Neuronal stem cell (in vitro differentiated cells): ENCODE measurements at regions not wholly inside any gene's neighbourhood (a gene's known extent, or its start where the extent isn't known, plus 50 kb on each side); places are given as distances from the start of the nearest gene placed in this dataset.

Source experiments
- DNase-seq: peaks from one replicate; pipeline ENCODE4 v3.0.0-alpha.2; 2013; ENCODE audit warnings: low spot score
- H2AFZ ChIP-seq: one replicate; pipeline ENCODE4 v1.6.1; 2013; ENCODE audit warnings: mild to moderate bottlenecking, low read length, inconsistent platforms
- H2AK5ac ChIP-seq: 2 replicates; pipeline ENCODE4 v1.6.1; 2013; ENCODE audit warnings: low read depth, mild to moderate bottlenecking, inconsistent platforms, low read length, moderate library complexity, mixed read lengths
- H2BK120ac ChIP-seq: 2 replicates; pipeline ENCODE4 v1.6.1; 2013; ENCODE audit warnings: low read depth, mild to moderate bottlenecking, inconsistent platforms, low read length, moderate library complexity, mixed read lengths
- H2BK12ac ChIP-seq: one replicate; pipeline ENCODE4 v1.6.1; 2013; ENCODE audit warnings: low read length, inconsistent platforms
- H2BK15ac ChIP-seq: 2 replicates; pipeline ENCODE4 v1.6.1; 2013; ENCODE audit warnings: mild to moderate bottlenecking, low read length, inconsistent platforms, mixed read lengths
- H2BK5ac ChIP-seq: one replicate; pipeline ENCODE4 v1.6.1; 2013; ENCODE audit warnings: inconsistent platforms, mild to moderate bottlenecking, low read length, moderate library complexity
- H3K14ac ChIP-seq: one replicate; pipeline ENCODE4 v1.6.1; 2013; ENCODE audit warnings: low read length, inconsistent platforms
- H3K18ac ChIP-seq: 2 replicates; pipeline ENCODE4 v1.6.1; 2013; ENCODE audit warnings: low read length, inconsistent platforms
- H3K23ac ChIP-seq: 2 replicates; pipeline ENCODE4 v1.6.1; 2013; ENCODE audit warnings: low read depth, mild to moderate bottlenecking, mixed read lengths, low read length, inconsistent platforms; ENCODE audit not compliant: poor library complexity
- H3K27ac ChIP-seq: replicated peaks from 3 replicates; pipeline ENCODE4 v1.5.1; 2013; ENCODE audit warnings: low read length, inconsistent platforms
- H3K27me3 ChIP-seq, 3 experiments: 2 replicates each; pipeline ENCODE4 v1.6.1; 2013; ENCODE audit warnings: low read length in 3 of 3, mild to moderate bottlenecking in 2 of 3, inconsistent platforms in 1 of 3, low read depth in 1 of 3, mixed read lengths in 1 of 3, moderate library complexity in 1 of 3; ENCODE audit not compliant: control insufficient read depth in 3 of 3, insufficient read depth in 3 of 3
- H3K36me3 ChIP-seq, 2 donors: replicated peaks in 1 of 2; 2 replicates each; pipeline ENCODE4 v1.6.1; 2013; ENCODE audit warnings: low read length in 2 of 2; ENCODE audit not compliant: control insufficient read depth in 2 of 2, insufficient read depth in 2 of 2
- H3K4ac ChIP-seq: 2 replicates; pipeline ENCODE4 v1.6.1; 2013; ENCODE audit warnings: inconsistent platforms, mild to moderate bottlenecking, low read length, moderate library complexity
- H3K4me1 ChIP-seq, 2 donors: 1 replicate in 1 of 2; 2 replicates in 1 of 2; pipeline ENCODE4 v1.6.1; 2013; ENCODE audit warnings: low read length in 2 of 2, low read depth in 1 of 2; ENCODE audit not compliant: control insufficient read depth in 2 of 2, insufficient read depth in 1 of 2
- H3K4me2 ChIP-seq: one replicate; pipeline ENCODE4 v1.6.1; 2013; ENCODE audit warnings: mild to moderate bottlenecking, low read length, inconsistent platforms; ENCODE audit not compliant: insufficient read depth, poor library complexity, severe bottlenecking
- H3K4me3 ChIP-seq, 2 donors: 2 replicates each; pipeline ENCODE4 v1.5.1; 2013; ENCODE audit warnings: low read length in 2 of 2, mild to moderate bottlenecking in 2 of 2, inconsistent platforms in 1 of 2, moderate library complexity in 1 of 2
- H3K79me1 ChIP-seq: one replicate; pipeline ENCODE4 v1.6.1; 2013; ENCODE audit warnings: low read depth, mild to moderate bottlenecking, inconsistent platforms, low read length, moderate library complexity
- H3K9ac ChIP-seq: one replicate; pipeline ENCODE4 v1.6.1; 2013; ENCODE audit warnings: mild to moderate bottlenecking, low read depth, low read length, inconsistent platforms; ENCODE audit not compliant: poor library complexity
- H3K9me3 ChIP-seq, 2 donors: replicated peaks in 1 of 2; 2 replicates each; pipeline versions ENCODE3 to v1.6.1; 2013; ENCODE audit warnings: low read length in 2 of 2, mild to moderate bottlenecking in 2 of 2, inconsistent platforms in 1 of 2, low read depth in 1 of 2, mixed read lengths in 1 of 2, moderate library complexity in 1 of 2; ENCODE audit not compliant: control insufficient read depth in 2 of 2, insufficient read depth in 1 of 2
- H4K8ac ChIP-seq: one replicate; pipeline ENCODE4 v1.6.1; 2013; ENCODE audit warnings: low read depth, mild to moderate bottlenecking, inconsistent platforms, low read length, moderate library complexity
- H4K91ac ChIP-seq: one replicate; pipeline ENCODE4 v1.6.1; 2013; ENCODE audit warnings: low read length, low read depth, mild to moderate bottlenecking, inconsistent platforms; ENCODE audit not compliant: poor library complexity
- WGBS, 2 donors: extraction: QIAGEN DNeasy Blood & Tissue Kit; methylation state at CpG; one replicate each; pipeline ENCODE4 v1.1.7; 2013; ENCODE audit warnings: missing lambda C conversion rate in 2 of 2, mixed read lengths in 1 of 2; ENCODE audit not compliant: insufficient read length in 2 of 2, insufficient replicate concordance in 1 of 2; ENCODE audit errors: extremely low coverage in 2 of 2; 5-methylcytosine and 5-hydroxymethylcytosine counted together

DNA sequence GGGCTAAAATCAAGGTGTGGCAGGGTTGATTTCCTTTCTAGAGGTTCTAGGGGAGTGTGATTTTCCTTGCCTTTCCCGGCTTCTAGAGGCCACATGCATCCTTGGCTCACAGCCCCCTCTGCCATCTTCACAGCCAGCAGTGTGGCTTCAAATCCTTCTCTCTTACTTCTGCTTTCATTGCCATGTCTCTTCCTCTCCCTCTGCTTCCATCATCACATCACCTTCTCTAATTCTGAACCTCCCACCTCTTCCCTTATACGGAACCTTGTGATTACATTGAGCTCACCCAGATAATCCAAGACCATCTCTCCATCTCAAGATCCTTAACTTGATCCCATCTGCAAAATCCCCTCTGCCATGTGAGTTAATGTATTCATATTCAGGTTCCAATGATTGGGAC, 56.2 kb upstream of the RMDN2 start:
- peaks cover 2 to 3% of the 10 kb centered on the region in 2 donors for H3K4me1 ChIP-seq
- no peaks in the 10 kb centered on the region for H3K79me1 ChIP-seq
- no peak overlapping the region for H3K18ac ChIP-seq
- H3K4ac ChIP-seq = no peak overlapping the region
- H2BK5ac ChIP-seq = no peak overlapping the region
- H4K8ac ChIP-seq = no peak overlapping the region
- no peak overlapping the region for H3K14ac ChIP-seq
- peaks cover 0 to 6% (median 0%) of the 10 kb centered on the region in 3 experiments for H3K27me3 ChIP-seq
- peaks cover 0 to 2% of the 10 kb centered on the region in 2 donors for H3K9me3 ChIP-seq
- no peak overlapping the region for H3K27ac ChIP-seq
- H3K4me2 ChIP-seq = no peak overlapping the region
- DNase-seq = no peak
- H4K91ac ChIP-seq = no peak overlapping the region
- no peak overlapping the region for H3K4me3 ChIP-seq
- H2BK12ac ChIP-seq = no peak overlapping the region
- no peak overlapping the region for H2BK120ac ChIP-seq
- no peak overlapping the region for H2AK5ac ChIP-seq
- H2AFZ ChIP-seq = no peak overlapping the region
- no peak overlapping the region for H3K23ac ChIP-seq
- WGBS, 2 donors = no CpG with 5 or more reads among the region's 2 CpGs
- no peak overlapping the region for H2BK15ac ChIP-seq
- no peaks in the 10 kb centered on the region for H3K36me3 ChIP-seq
- no peak overlapping the region for H3K9ac ChIP-seq

DNA sequence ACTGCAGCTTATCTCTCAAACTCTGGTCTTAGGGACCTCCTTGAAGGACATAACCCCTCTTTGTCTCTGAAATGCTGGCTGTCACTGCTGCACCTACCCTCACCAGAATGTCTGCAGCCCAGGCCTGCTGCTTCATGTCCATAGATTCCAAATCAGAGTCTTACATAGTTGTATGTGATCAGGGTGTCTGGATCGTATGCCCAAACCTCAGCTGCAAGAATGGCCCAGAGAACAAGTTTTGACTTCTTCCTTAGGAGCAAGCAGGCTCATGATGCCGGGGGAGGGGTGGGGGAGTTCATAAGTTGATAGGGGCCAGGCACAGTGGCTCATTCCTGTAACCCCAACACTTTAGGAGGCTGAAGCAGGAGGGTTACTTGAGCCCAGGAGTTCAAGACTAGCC, 55.8 kb upstream of the RMDN2 start:
- no CpG with 5 or more reads among the region's 2 CpGs for WGBS, 2 donors
- Histone ChIP-seq H2BK5ac (no peak overlapping the region), H2AFZ (no peak overlapping the region), H3K4ac (no peak overlapping the region), H4K91ac (no peak overlapping the region), H3K23ac (no peak overlapping the region), H3K36me3 (no peaks in the 10 kb centered on the region), H4K8ac (no peak overlapping the region), H3K4me2 (no peak overlapping the region), H3K27me3 (peaks cover 0 to 6% (median 0%) of the 10 kb centered on the region in 3 experiments), H2BK12ac (no peak overlapping the region), H2BK120ac (no peak overlapping the region), H3K4me1 (peaks cover 2 to 3% of the 10 kb centered on the region in 2 donors), H3K9ac (no peak overlapping the region), H2BK15ac (no peak overlapping the region), H3K9me3 (peaks cover 0 to 2% of the 10 kb centered on the region in 2 donors), H3K18ac (no peak overlapping the region), H3K4me3 (no peak overlapping the region), H3K79me1 (no peaks in the 10 kb centered on the region), H2AK5ac (no peak overlapping the region), H3K27ac (no peak overlapping the region), H3K14ac (no peak overlapping the region)
- no peak for DNase-seq

DNA sequence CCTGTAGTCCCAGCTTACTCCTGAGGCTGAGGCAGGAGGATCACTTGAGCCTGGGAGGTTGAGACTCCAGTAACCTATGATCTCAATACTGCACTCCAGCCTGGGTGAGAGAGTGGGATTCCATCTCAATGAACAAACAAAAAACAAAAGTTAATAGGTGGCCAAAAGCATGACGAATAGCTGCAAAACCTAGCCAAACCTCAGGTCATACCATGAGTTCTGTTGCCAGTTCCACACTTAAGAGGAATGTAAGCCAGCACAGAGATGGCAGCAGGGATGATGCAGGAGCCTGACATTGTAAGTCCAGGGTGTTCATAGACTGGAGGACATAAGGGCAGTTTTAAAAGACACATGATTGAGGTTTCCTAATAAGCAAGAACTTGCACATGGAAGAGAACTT, 55.3 kb upstream of the RMDN2 start:
- H2AFZ ChIP-seq = no peak overlapping the region
- H3K27me3 ChIP-seq = peaks cover 0 to 6% (median 0%) of the 10 kb centered on the region in 3 experiments
- no peak overlapping the region for H3K23ac ChIP-seq
- no peak overlapping the region for H3K18ac ChIP-seq
- H3K4me3 ChIP-seq = no peak overlapping the region
- H2AK5ac ChIP-seq = no peak overlapping the region
- peaks cover 2 to 3% of the 10 kb centered on the region in 2 donors for H3K4me1 ChIP-seq
- no peak overlapping the region for H3K9ac ChIP-seq
- H3K36me3 ChIP-seq = no peaks in the 10 kb centered on the region
- no peak overlapping the region for H4K8ac ChIP-seq
- no peak overlapping the region for H3K4me2 ChIP-seq
- no peak overlapping the region for H2BK15ac ChIP-seq
- H3K79me1 ChIP-seq = no peaks in the 10 kb centered on the region
- H4K91ac ChIP-seq = no peak overlapping the region
- WGBS, 2 donors = no CpG with 5 or more reads among the region's 1 CpG
- no peak overlapping the region for H2BK120ac ChIP-seq
- H3K4ac ChIP-seq = no peak overlapping the region
- H3K9me3 ChIP-seq = peaks cover 0 to 6% of the 10 kb centered on the region in 2 donors
- no peak overlapping the region for H2BK5ac ChIP-seq
- no peak for DNase-seq
- H3K14ac ChIP-seq = no peak overlapping the region
- H2BK12ac ChIP-seq = no peak overlapping the region
- no peak overlapping the region for H3K27ac ChIP-seq

DNA sequence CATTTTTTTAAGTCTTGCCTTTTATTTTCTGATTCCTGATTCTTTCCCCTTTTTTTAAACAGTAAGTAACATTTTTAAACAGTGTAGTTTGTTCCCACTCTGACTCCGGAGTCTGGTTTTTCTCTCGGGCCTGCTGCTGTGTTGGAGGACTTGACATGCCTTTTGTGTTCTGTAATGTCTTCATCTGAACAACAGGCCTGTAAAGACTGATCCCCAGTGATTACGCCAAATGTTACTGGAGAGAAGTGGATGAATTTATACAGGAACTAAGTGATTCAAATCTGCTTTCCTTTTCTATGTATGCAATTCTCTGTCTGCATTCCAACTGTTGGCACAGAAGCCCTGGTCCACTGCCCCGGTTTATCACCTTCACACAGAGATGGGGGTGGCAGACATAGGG, 54.3 kb upstream of the RMDN2 start:
- no peak overlapping the region for H3K27ac ChIP-seq
- no peak overlapping the region for H2BK12ac ChIP-seq
- WGBS, 2 donors = no CpG with 5 or more reads among the region's 4 CpGs
- H4K91ac ChIP-seq = no peak overlapping the region
- no peak overlapping the region for H3K23ac ChIP-seq
- no peak overlapping the region for H3K4me3 ChIP-seq
- no peaks in the 10 kb centered on the region for H3K36me3 ChIP-seq
- no peaks in the 10 kb centered on the region for H3K79me1 ChIP-seq
- H2BK15ac ChIP-seq = no peak overlapping the region
- no peak overlapping the region for H3K9ac ChIP-seq
- H2AK5ac ChIP-seq = no peak overlapping the region
- no peak overlapping the region for H3K4me2 ChIP-seq
- no peak overlapping the region for H2BK5ac ChIP-seq
- peaks cover 0 to 8% of the 10 kb centered on the region in 2 donors for H3K9me3 ChIP-seq
- H3K4me1 ChIP-seq = peaks cover 6 to 7% of the 10 kb centered on the region in 2 donors
- H4K8ac ChIP-seq = no peak overlapping the region
- H3K4ac ChIP-seq = no peak overlapping the region
- H3K18ac ChIP-seq = no peak overlapping the region
- no peak overlapping the region for H2AFZ ChIP-seq
- H3K14ac ChIP-seq = no peak overlapping the region
- H3K27me3 ChIP-seq = peaks cover 0 to 6% (median 0%) of the 10 kb centered on the region in 3 experiments
- no peak for DNase-seq
- no peak overlapping the region for H2BK120ac ChIP-seq
